DMS153 treated with DMSO at 0.1 percent for 48 hours (cell line): ENCODE measurements at regions not wholly inside any gene's neighbourhood (a gene's known extent, or its start where the extent isn't known, plus 50 kb on each side); places are given as distances from the start of the nearest gene placed in this dataset.
"Not testable (repeated sequence)": the region's sequence is repeated elsewhere in the genome, so short reads cannot be mapped to it uniquely, and the experiment has no call there.

ENCODE experiments used
- DNase-seq: peaks from one replicate; lab custom pipeline; 2025; ENCODE audit not compliant: unreplicated experiment; lab: John Stamatoyannopoulos, UW

DNA sequence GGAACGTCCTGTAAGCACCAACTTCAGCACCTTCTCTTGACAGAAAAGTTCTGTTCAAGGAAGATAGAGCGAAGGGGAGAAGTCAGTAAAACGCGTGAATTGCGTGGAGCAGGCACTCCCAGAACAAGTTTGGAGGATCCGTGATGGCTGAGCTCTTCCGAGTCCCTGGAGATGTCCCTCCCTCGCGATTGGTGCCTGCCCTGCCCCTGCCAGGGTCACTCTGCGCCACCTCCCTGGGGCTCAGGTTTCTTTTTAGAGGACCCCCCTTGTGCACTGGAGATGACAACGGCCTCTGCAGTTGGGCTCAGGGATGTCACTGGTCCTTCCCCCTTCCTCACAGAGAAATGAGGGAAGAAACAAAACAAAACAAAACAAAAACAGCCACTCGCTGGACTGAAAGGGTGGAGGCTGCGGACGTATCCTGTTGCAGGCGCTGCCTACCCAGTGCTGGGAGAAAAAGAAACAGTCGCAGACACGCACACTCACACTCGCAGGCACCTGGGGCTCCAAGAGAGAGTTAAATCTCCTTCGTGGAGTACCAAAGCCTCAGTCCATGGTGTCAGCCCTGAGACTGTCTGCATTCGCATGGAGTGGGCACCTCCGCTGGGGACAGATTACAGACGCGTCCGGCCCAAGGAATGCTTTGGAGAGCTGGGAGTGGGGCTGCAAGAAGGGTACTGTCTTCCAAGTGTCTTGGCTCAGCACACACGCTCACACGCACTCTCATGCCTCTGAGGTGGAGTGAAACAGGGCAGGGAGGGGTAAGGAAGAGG is 512.7 kb downstream of the SLCO4C1 start:
- peak; percentile 0 for DNase-seq

DNA sequence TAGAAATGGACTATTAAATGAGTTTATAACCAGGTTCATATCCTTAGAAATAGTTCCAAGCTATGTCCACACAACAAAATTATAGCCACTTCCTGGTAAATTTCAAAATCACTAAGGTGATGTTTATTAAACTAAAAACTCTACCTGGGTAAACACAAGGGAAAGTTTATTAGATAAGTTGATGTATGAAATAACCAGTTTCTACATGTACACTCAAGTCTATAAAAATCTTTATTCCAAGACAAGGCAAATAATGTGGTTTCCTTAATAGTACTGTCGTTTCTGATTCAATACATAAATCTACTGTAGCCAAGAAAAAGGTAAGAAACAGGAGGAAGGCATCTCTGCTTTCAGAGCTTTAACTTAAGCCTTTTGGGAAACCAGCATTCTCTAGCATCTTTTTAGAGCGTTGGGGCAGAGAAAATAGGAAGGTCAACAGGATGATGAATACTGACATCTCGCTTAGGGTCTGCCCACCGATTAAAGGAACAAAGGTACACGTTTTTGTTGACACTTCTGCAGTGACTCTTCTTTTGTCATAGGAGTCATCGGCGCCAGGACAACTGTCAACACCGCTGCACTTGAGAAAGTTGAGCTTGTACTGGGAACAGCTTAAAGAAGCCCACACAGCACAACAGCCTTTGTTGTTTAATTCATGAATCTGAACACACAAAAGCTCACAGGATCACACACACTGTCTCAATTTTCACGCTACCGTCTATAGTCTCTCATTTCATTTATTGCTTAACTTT is 513.6 kb downstream of the SLCO4C1 start:
- no peak for DNase-seq

DNA sequence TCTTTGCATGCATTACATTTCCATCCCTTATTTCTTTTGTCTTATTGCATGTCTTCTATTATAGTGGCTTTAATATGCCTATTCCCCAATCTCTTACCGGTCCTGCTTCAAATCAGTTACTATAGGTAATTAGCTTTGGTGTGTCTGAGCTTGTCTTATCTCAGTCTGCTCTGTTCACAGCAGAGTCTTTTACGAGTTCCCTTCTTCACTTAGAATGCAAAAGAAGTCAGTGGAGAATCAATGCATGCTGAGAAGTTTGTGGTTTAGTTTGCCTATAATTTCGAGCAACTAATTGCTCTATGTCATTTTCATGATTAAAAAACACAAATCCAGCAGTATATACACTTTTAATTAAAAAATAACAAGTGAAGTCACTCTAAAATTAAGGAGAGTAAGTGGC is 545.0 kb downstream of the SLCO4C1 start:
- DNase-seq = no peak

DNA sequence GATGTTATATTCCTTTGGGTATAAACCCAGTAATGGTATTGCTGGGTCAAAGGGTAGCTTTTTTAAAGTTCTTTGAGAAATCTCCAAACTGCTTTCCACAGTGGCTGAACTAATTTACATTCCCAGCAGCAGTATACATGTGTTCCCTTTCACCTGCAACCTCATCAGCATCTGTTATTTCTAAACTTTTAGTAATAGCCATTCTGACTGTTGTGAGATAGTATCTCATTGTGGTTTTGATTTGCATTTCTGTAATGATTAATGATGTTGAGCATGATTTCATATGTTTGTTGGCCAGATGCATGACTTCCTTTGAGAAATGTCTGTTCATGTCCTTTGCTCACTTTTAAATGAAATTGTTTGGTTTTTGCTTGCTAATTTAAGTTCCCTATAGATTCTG is 553.1 kb downstream of the SLCO4C1 start:
- DNase-seq = not testable (repeated sequence)

DNA sequence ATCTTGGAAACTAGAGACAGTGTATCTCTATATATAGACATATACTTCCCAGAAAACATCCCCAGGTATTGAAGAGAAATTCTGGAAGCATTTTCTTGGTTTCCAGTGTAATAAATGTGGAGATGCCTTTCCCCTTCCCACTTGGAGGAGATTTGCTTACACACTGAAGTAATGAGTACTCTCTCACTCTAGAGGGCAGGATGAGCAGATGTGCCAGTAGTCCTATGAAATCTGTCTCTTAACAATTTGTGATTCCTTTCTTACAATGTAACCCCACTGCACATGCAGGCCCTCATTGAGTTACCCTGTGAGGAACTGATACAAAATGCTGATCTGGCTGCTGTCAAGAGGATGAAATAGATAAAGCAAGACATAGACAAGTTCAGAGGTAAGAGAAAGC is 567.2 kb downstream of the SLCO4C1 start:
- peak; percentile 11 for DNase-seq

DNA sequence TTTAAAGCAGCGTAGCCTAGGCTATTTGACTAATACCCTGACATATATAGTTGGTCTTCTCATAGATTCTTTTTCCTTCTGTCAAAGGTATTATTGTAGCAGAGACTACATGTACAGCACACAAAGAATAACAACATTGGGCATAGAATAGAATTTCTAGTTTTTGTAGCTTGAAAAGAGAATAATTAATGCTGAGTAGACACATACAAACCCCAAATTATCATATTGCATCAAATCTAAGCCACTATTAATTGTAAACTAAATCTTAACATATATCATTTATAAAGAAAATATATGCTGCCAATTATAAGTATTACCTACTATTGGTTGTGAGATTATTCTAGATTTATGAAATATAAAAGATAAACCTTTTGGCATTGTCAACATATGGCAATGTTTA is 574.5 kb downstream of the SLCO4C1 start:
- DNase-seq = no peak

DNA sequence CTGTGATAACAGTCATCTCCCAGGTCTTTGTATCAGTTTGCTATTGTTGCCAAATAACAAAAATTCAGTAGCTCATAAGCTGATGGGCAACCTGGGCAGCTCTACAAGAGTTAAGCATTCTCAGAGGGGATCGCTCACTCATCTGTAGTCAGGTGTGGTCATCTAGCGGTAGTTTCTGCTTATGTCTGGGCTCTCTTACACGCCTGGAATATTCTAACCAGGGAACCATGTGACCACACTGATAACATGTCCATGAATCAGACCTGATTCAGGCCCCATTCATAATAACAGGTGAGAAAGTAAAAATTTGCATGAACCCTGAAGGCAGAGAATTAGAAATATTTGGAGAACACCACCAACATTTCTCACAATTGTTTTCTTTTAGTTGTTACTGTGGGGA is 576.1 kb downstream of the SLCO4C1 start:
- no peak for DNase-seq

DNA sequence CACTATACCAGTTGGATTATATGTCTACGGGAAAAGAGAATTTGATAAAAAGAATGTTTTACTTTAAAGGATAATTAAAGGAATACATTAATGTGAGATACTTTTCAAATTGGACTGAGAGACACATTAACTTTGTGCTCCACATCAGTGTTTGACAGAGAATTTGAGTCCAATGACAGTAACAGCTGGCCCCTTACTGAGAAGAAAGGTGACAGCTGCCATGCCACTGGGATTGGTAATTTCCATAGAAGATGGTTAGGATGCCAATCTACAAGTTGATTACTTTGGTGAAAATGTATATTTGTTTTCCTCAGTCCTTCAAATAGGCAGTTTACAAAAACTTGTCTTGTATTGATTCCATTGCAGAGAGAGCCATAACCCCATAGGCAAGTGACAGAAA is 578.4 kb downstream of the SLCO4C1 start:
- no peak for DNase-seq

DNA sequence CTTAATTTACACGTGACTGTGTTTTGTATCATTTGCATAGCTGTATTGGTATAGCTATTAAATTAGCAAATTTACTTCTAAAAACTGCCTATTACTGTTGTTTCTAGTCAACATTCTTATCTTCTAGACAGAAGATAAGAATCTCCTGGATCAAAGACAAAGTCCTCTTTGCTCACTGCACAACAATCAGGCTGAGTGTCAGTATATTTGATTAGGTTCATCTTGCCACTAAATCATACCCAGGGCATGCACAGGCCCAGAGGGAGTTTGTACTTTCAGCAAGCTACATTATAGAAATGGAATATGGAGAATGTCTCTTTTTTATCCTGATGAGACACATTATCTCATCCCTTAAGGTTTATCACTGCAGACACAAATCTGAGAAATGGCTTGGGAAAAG is 579.1 kb downstream of the SLCO4C1 start:
- no peak for DNase-seq

DNA sequence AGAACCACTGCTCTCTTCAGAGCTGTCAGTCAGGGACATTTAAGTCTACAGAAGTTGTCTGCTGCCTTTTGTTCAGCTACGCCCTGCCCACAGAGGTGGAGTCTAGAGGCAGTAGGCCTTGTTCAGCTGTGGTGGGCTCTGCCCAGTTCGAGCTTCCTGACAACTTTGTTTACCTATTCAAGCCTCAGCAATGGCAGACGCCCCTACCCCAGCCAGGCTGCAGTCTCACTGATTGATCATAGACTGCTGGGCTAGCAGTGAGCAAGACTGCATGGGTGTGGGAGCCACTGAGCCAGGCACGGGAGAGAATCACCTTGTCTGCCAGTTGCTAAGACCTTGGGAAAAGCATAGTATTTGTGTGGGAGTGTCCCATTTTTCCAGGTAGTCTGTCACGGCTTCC is 580.3 kb downstream of the SLCO4C1 start:
- DNase-seq = not testable (repeated sequence)

DNA sequence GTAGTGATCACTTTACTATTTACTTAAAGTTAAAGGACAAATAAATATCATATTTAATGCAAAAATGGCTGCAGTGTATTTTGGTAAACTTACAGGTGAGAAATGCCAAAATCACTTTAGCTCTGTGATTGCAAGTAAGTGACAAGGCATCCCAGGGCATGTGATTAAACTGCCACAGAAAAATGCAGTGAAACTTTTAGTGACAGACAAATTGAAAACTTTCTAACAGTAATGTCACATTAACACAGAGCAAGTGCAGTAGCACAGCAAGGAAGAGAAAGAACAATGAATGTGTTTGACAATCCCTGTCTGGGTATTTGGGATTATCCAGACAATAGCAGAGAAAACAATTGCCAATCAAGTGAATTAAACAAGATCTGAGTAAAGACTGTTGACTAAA is 606.8 kb downstream of the SLCO4C1 start:
- DNase-seq = no peak

DNA sequence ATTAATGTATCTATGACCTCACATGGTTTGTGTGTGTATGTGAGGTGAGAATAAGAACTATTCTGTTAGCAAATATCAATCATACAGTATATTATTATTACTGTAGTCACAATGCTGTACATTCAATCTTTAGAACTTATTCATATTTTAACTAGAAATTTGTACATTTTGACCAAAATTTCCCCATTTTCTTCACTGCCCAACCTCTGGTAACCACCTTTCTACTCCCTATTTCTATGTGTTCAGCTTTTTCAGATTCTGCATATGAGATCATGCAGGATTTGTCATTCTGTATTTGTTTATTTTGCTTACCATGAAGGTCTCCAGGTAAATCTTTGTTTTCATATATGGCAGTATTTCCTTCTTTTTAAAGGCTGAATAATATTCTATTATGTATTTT is 607.9 kb downstream of the SLCO4C1 start:
- DNase-seq = no peak

DNA sequence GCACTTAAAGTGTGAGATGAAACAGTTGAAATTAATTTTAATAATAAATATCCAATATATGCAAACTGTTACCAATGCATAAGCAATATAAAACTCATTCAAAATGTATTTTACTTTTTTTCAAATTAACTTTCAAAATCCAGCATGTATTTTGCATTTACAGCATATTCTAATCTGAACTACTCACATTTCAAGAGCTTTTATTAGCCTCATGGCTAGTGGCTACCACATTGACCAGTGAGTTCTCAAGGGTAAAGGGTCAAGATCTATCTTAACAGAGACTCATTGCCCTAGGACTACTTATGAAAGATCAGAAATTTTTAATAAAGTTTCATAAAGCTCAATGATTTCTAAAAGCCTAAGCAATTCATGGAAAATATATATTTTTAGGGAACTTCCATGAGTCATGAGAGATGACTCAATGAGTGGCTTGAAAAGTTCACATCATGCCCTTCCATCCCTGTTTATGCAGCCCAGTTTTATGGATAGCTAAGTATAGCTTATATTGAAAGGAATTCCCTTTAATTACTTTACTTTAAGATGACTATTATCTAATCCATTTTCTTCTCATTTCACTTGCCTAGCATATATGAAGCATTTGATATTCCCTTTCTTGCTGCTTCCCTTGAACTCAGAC is 608.6 kb downstream of the SLCO4C1 start:
- no peak for DNase-seq

DNA sequence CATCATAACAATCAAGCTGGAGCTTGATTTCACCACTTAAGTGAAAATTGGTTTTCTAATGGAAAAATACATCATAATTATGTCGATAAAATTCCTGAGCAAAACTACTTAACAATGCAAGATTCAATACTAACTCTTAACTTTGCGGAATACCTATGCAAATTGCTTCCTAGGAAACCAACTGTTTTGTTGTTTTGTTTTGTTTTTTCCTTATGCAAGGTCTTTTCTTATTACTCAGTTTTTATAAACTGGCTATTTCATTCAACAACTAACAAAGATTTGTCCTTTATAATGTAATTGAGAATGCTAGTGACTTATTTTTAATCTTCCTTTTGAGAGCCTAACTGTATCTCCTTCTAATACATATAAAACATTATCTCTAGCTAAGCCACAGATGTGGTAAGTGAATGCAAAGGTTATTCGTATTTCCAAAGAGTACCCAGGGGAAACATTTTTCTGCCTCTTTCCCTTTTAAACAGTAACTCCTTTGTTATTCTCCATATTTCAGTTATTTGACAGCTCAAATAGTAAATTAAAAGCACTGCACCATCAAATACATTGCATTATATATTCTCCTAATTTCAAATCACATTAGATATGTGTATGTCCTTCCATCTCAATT is 609.4 kb downstream of the SLCO4C1 start:
- DNase-seq = no peak

DNA sequence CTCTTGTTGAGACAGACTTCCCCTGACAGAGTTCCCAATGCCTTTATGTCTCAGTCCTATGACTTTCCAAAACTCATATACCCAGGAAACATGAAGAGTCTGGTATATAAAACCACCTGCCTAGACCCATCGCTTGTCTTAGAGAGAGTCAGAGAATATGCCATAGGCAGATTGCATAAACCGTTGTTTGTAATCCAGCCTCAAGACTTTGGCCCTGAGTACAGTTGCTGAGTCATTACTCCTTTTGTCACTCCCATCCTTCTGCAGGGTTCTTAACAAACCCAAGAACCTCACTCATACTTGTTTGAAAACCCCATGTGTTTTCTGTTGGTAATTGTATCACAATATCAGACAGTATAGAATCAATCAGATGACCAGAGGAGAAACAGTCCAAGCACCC is 616.3 kb downstream of the SLCO4C1 start:
- no peak for DNase-seq

DNA sequence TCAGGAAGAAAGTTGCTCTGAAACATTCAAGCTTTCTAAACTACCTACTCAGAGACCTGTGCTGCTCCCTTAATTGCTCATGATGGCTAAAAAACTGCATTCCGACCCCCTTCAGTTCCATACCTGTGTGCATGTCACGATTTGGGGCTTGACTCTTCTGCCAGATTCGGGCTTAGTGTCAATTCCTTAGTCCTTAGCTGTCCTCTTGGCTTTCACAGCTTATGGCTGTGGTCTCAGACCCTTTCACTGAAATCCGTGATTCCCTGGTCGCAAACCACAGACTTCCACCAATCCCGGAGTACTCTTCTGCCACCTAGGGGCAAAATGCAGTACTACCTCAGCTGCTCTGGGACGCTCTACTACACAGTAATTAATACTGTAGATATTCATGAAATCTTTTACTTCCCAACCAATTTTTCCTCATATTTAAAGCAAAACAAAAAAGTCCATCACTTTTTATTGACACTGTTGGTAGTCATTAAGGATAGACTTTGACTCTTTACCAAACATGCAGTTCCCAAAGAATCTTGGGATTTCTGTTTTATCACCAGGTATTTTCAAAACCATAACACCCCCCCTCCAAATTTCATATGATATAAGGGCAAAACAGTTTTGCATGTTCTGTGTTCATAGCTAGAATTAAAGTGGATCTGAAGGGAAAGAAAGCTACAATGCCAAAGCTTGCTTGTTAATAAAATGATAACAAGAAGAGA is 617.4 kb downstream of the SLCO4C1 start:
- DNase-seq = no peak

DNA sequence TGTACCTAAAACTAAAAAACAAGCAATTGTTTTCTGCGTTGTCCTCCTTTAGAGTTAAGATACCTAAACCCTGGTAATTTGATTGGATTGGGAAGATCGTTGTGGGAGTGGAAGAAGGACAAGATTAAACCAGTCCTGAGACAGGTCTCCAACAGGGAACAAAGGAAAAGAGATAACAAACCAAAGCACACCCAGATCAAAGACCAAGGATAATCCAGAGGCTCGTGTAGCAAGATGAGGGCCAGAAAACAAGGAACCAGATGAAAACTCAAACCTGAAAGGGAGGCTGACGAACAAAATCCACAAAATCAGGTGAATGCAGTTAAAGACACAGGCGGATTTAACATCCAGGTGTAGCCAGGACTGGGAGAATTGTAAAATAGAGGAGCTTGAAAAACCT is 618.1 kb downstream of the SLCO4C1 start:
- no peak for DNase-seq

DNA sequence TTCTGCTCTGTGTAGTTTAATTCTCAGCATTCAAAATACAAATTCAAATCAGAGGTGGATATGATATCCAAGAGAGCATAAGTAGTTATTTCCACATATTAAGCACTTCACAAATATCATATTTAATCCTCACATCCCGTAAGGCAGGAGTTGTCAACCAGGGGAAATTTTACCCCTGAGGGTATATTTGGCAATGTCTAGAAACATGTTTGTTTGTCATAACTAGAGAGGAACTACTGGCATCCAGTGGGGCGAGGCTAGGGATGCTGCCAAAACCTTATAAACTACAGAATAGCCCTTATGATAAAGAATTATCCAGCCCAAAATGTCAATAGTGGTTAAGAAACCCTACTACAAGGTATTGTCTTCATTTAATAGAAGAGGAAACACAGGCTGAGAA is 619.4 kb downstream of the SLCO4C1 start:
- DNase-seq = no peak

DNA sequence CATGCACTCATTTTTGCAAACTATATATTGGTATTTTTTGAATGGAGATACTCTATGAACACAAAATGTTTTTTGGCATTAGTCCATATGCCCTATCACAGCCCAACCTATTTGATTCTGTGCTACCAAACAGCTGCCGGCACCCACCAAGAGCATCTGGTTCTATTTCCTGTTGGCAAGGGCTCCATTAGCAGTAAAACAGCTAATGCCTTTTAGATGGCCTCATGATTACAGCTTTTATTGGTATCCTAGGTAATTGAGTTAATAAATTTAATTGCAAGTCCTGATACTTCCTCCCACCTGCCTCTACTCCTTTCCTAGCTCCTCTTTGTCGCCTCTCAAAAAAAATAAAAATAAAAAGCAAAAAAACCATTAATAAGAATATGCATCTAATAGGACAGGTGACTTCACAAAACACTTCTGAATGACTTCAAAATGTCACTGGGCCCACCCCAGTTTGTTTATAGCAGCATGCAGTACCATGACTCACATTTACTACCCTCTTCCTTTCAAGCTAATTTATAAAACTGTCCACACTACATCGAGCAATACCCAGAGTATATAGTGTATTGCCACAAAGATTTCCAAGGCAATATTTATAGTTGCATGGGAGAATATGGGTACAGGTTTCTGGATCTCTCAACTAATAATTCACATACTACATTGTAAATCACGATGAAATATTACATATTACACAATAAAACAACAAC is 620.4 kb downstream of the SLCO4C1 start:
- DNase-seq = peak; percentile 53

DNA sequence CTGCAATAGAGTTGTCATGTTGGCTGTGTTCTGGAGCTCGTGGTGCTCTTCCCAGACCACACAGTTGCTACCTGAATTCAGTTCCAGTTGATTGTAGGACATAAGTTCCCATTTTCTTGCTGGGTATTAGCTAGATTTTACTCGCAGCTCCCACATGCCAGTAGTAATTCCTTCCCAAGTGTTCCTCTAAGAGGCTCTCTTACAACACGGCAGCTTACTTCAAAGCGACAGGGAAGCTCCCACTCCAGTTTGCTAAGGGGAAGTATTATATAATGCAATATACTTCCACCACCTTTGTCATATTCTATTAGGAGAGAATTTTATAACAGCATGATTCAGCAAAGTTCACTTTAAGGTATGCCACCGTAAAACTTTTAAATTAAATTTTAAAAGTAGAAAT is 623.0 kb downstream of the SLCO4C1 start:
- no peak for DNase-seq
